ENCODE measurements at regions not wholly inside any gene's neighbourhood (a gene's known extent, or its start where the extent isn't known, plus 50 kb on each side); places are given as distances from the start of the nearest gene placed in this dataset.
A peak's percentile ranks its signal among the peaks of the same experiment; 100 is the strongest.

DNA sequence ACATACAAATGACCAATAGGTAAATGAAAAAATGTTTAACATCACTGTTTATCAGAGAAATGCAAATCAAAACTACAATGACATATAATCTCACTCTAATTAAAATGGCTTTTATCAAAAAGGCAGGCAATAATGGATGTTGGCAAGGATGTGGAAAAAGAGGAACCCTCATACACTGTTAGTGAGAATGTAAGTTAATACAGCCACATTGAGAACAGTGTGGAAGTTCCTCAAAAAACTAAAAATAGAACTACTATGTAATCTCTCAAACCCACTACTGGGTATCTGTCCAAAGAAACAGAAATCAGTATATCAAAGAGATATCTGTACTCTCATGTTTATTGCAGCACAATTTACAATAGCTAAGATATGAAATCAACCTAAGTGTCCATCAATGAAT, 165.9 kb upstream of the HHIP start:
- FAIRE-seq (no peak), DNase-seq (no peak)
- H3K27ac ChIP-seq (ENCODE audit: low read depth in 1 of 3, low read length in 2 of 3), result no peak overlapping the region
- H3K9me3 ChIP-seq (ENCODE audit: control insufficient read depth in 2 of 2, insufficient read depth in 1 of 2, low read depth in 1 of 2, low read length in 1 of 2), result no peaks in the 10 kb centered on the region
- no peak overlapping the region for H3K4me3 ChIP-seq (ENCODE audit: low read depth in 1 of 3, low read length in 3 of 3)
- H3K36me3 ChIP-seq (ENCODE audit: control insufficient read depth in 3 of 3, insufficient read depth in 2 of 3, low read depth in 1 of 3, low read length in 3 of 3), result no peaks in the 10 kb centered on the region
- no peaks in the 10 kb centered on the region for H3K27me3 ChIP-seq (ENCODE audit: control insufficient read depth in 3 of 3, insufficient read depth in 3 of 3, low read length in 3 of 3)
- no peaks in the 10 kb centered on the region for H3K4me1 ChIP-seq (ENCODE audit: control insufficient read depth in 3 of 3, insufficient read depth in 2 of 3, low read depth in 1 of 3, low read length in 2 of 3)

DNA sequence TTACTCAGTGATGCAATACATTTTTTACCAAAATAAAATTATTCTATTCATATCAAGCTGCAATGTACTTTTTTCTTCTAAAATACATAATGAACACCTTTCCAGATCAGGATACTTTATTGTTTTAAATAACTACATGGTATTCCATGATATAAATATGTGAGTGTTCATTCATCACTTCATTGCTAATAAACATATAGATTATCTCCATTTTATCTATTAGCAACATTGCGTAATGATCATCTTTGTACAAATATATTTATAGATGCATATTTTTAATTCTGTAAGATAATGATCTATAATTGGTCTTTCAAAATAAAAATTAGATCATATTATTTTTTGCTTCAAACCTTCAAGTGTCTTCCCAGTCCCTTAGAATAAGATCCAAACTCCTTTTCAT, 156.1 kb upstream of the HHIP start:
- no peaks in the 10 kb centered on the region for H3K36me3 ChIP-seq (ENCODE audit: control insufficient read depth in 3 of 3, insufficient read depth in 2 of 3, low read depth in 1 of 3, low read length in 3 of 3)
- FAIRE-seq, result peak; percentile 30
- DNase-seq, result no peak
- WGBS, 3 donors, result 93 to 95% (median 95%) methylated on average over 1 of the region's 1 CpG
- no peaks in the 10 kb centered on the region for H3K9me3 ChIP-seq (ENCODE audit: control insufficient read depth in 2 of 2, insufficient read depth in 1 of 2, low read depth in 1 of 2, low read length in 1 of 2)
- H3K4me1 ChIP-seq (ENCODE audit: control insufficient read depth in 3 of 3, insufficient read depth in 2 of 3, low read depth in 1 of 3, low read length in 2 of 3), result no peaks in the 10 kb centered on the region
- H3K27me3 ChIP-seq (ENCODE audit: control insufficient read depth in 3 of 3, insufficient read depth in 3 of 3, low read length in 3 of 3), result no peaks in the 10 kb centered on the region
- no peak overlapping the region for H3K4me3 ChIP-seq (ENCODE audit: low read depth in 1 of 3, low read length in 3 of 3)
- no peak overlapping the region for H3K27ac ChIP-seq (ENCODE audit: low read depth in 1 of 3, low read length in 2 of 3)

DNA sequence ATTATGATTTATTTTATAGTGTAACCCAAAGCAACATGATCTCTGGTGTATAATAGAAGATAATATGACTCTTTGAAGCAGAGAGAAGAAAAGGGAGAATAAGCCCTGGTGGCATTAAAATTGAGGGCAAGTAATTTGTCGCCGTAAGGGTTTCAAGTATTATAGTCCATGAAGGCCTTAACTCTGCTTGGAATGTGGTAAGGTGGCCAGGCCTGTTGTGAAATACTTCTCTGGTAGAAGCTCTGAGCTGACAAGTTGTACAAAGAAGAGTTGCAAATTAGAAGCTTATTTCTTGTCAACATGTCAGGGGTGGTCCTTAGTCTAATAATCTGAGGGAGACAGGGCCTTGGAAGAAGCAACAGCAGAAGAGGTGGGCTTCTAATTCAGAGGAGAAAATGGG, 151.7 kb upstream of the HHIP start:
- H3K4me1 ChIP-seq (ENCODE audit: control insufficient read depth in 3 of 3, insufficient read depth in 2 of 3, low read depth in 1 of 3, low read length in 2 of 3), result no peaks in the 10 kb centered on the region

DNA sequence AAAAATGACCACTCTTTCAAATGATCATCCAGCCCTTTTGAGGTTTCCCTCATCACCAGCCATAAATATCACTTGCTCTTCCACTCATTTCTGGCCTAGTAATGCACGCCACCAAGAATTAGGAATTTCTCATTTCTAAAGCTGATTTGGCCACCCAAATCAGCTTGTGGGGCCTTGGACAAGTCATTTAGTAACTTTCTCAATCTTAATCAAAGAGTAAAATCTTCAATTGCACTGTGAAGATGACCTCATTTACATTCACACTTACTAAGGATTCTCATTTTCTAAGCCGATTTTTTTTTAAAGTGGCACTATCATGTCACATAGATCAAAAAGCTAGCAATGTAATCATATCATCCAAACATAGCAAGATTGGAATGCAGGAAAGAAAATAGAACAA, 150.0 kb upstream of the HHIP start:
- no peaks in the 10 kb centered on the region for H3K27me3 ChIP-seq (ENCODE audit: control insufficient read depth in 3 of 3, insufficient read depth in 3 of 3, low read length in 3 of 3)
- no peak overlapping the region for H3K4me3 ChIP-seq (ENCODE audit: low read depth in 1 of 3, low read length in 3 of 3)
- H3K4me1 ChIP-seq (ENCODE audit: control insufficient read depth in 3 of 3, insufficient read depth in 2 of 3, low read depth in 1 of 3, low read length in 2 of 3), result no peaks in the 10 kb centered on the region
- no peaks in the 10 kb centered on the region for H3K36me3 ChIP-seq (ENCODE audit: control insufficient read depth in 3 of 3, insufficient read depth in 2 of 3, low read depth in 1 of 3, low read length in 3 of 3)
- H3K27ac ChIP-seq (ENCODE audit: low read depth in 1 of 3, low read length in 2 of 3), result no peak overlapping the region
- H3K9me3 ChIP-seq (ENCODE audit: control insufficient read depth in 2 of 2, insufficient read depth in 1 of 2, low read depth in 1 of 2, low read length in 1 of 2), result no peaks in the 10 kb centered on the region
- DNase-seq (no peak), FAIRE-seq (no peak)
- WGBS, 3 donors, result 71 to 75% (median 73%) methylated on average over 2 of the region's 2 CpGs

More for the DNA sequence above, 151.7 kb upstream of the HHIP start:
- 87 to 93% (median 93%) methylated on average over 2 of the region's 2 CpGs for WGBS, 3 donors
- no peak overlapping the region for H3K27ac ChIP-seq (ENCODE audit: low read depth in 1 of 3, low read length in 2 of 3)
- no peaks in the 10 kb centered on the region for H3K27me3 ChIP-seq (ENCODE audit: control insufficient read depth in 3 of 3, insufficient read depth in 3 of 3, low read length in 3 of 3)
- H3K4me3 ChIP-seq (ENCODE audit: low read depth in 1 of 3, low read length in 3 of 3), result no peak overlapping the region
- no peaks in the 10 kb centered on the region for H3K36me3 ChIP-seq (ENCODE audit: control insufficient read depth in 3 of 3, insufficient read depth in 2 of 3, low read depth in 1 of 3, low read length in 3 of 3)
- FAIRE-seq (no peak), DNase-seq (no peak)
- no peaks in the 10 kb centered on the region for H3K9me3 ChIP-seq (ENCODE audit: control insufficient read depth in 2 of 2, insufficient read depth in 1 of 2, low read depth in 1 of 2, low read length in 1 of 2)

DNA sequence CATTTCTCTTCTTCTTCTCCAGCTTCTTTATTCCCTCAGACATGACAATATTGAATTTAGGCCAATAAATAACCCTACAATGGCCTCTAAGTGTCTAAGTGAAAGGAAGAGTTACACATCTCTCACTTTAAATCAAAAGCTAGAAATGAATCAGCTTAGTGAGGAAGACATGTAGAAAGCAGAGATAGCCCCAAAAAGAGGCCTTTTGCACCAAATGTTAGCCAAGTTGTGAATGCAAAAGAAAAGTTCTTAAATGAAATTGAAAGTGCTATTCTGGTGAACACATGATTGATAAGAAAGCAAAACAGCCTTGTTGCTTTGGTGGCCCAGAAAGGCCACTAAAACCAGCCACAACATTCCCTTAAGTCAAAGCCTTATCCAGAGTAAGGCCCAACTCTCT, 146.2 kb upstream of the HHIP start:
- FAIRE-seq (no peak), DNase-seq (no peak)
- Histone ChIP-seq H3K9me3 (ENCODE audit: control insufficient read depth in 2 of 2, insufficient read depth in 1 of 2, low read depth in 1 of 2, low read length in 1 of 2) (no peaks in the 10 kb centered on the region), H3K36me3 (ENCODE audit: control insufficient read depth in 3 of 3, insufficient read depth in 2 of 3, low read depth in 1 of 3, low read length in 3 of 3) (no peaks in the 10 kb centered on the region), H3K4me3 (ENCODE audit: low read depth in 1 of 3, low read length in 3 of 3) (no peak overlapping the region), H3K4me1 (ENCODE audit: control insufficient read depth in 3 of 3, insufficient read depth in 2 of 3, low read depth in 1 of 3, low read length in 2 of 3) (no peaks in the 10 kb centered on the region), H3K27me3 (ENCODE audit: control insufficient read depth in 3 of 3, insufficient read depth in 3 of 3, low read length in 3 of 3) (no peaks in the 10 kb centered on the region), H3K27ac (ENCODE audit: low read depth in 1 of 3, low read length in 2 of 3) (no peak overlapping the region)

DNA sequence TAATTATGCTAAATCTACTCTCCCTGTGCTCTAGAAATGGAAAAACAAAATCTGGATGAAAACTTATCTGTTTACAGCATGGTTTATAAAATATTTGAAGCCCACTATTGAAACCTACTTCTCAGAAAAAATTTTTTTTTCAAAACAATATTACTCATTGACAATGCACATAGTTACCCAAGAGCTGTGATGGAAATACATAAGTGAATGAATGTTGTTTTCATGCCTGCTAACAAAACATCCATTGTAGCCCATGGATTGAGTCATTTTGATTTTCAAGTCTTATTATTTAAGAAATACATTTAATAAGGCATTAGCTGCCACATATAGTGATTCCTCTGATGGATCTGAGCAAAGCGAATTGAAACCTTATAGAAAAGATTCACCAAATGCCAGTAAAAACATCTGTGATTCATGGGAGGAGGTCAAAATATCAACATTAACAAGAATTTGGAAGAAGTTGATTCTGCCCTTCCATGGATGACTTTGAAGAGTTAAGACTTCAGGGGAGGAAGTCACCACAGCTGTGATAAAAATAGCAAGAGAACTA, 144.7 kb upstream of the HHIP start:
- H3K36me3 ChIP-seq (ENCODE audit: control insufficient read depth in 3 of 3, insufficient read depth in 2 of 3, low read depth in 1 of 3, low read length in 3 of 3), result no peaks in the 10 kb centered on the region
- FAIRE-seq (no peak), DNase-seq (no peak)
- no peaks in the 10 kb centered on the region for H3K9me3 ChIP-seq (ENCODE audit: control insufficient read depth in 2 of 2, insufficient read depth in 1 of 2, low read depth in 1 of 2, low read length in 1 of 2)
- no peak overlapping the region for H3K27ac ChIP-seq (ENCODE audit: low read depth in 1 of 3, low read length in 2 of 3)
- 94 to 96% (median 94%) methylated on average over 1 of the region's 1 CpG for WGBS, 3 donors
- no peak overlapping the region for H3K4me3 ChIP-seq (ENCODE audit: low read depth in 1 of 3, low read length in 3 of 3)
- H3K27me3 ChIP-seq (ENCODE audit: control insufficient read depth in 3 of 3, insufficient read depth in 3 of 3, low read length in 3 of 3), result no peaks in the 10 kb centered on the region
- H3K4me1 ChIP-seq (ENCODE audit: control insufficient read depth in 3 of 3, insufficient read depth in 2 of 3, low read depth in 1 of 3, low read length in 2 of 3), result no peaks in the 10 kb centered on the region

DNA sequence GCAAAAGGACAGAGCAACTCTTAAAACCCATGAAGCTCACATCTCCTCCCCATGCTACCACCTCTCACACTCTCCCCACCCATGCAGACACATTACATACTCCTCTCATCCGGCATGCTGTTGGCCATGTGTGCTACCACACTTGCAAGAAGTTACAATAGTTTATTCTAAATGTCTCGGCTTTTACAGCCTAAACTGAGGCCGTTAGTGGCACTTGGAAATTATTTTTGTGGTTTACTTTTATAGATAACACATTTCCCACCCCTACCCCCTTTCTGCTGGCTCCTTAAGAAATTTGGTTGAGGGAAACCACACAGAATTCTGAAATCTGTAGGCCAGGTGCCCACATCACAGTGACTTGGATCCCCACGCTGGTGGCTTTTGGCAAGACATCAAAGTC, 141.1 kb upstream of the HHIP start:
- Histone ChIP-seq H3K36me3 (ENCODE audit: control insufficient read depth in 3 of 3, insufficient read depth in 2 of 3, low read depth in 1 of 3, low read length in 3 of 3) (no peaks in the 10 kb centered on the region), H3K4me1 (ENCODE audit: control insufficient read depth in 3 of 3, insufficient read depth in 2 of 3, low read depth in 1 of 3, low read length in 2 of 3) (no peaks in the 10 kb centered on the region), H3K27me3 (ENCODE audit: control insufficient read depth in 3 of 3, insufficient read depth in 3 of 3, low read length in 3 of 3) (no peaks in the 10 kb centered on the region), H3K4me3 (ENCODE audit: low read depth in 1 of 3, low read length in 3 of 3) (no peak overlapping the region), H3K27ac (ENCODE audit: low read depth in 1 of 3, low read length in 2 of 3) (no peak overlapping the region), H3K9me3 (ENCODE audit: control insufficient read depth in 2 of 2, insufficient read depth in 1 of 2, low read depth in 1 of 2, low read length in 1 of 2) (no peaks in the 10 kb centered on the region)
- DNase-seq (no peak), FAIRE-seq (no peak)
- 60 to 70% (median 62%) methylated on average over 4 of the region's 4 CpGs for WGBS, 3 donors

DNA sequence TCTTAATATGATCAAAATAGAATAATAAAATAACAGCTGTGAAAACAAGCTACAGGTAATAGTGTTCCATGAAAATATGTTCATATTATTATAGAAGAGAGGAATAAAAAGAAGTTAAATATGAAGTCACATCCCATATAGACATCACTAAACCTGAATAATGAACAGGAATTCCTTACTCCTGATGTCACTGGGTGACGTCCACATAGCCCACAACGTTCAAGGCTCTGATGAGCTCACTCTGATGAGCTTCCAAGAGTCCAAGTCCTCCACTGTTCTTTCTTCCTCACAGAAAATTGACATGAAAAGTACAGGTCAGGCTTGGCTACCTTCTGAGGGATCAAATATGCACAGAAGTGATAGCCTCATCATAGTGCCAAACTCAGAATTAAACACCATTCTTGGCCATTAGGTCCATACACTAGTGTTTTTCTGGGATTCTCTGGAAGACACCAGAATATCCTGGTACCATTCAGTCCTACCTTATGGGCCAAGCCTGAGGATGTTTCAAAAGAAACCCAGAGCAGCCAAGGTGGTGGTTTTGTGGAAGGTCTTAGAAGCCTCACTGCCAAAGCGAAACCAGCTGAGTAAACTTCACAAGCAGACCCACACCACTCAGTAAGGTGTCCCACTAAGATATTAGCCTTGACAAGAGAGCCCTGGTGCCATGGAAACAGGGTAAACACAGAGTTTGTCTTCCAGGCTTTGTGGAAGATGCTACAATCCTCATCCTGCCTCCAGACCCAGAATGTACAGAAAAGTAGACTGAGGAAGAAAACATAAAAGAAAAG, 138.4 kb upstream of the HHIP start:
- 49 to 66% (median 55%) methylated on average over 3 of the region's 3 CpGs for WGBS, 3 donors
- no peaks in the 10 kb centered on the region for H3K36me3 ChIP-seq (ENCODE audit: control insufficient read depth in 3 of 3, insufficient read depth in 2 of 3, low read depth in 1 of 3, low read length in 3 of 3)
- no peak for FAIRE-seq
- no peaks in the 10 kb centered on the region for H3K9me3 ChIP-seq (ENCODE audit: control insufficient read depth in 2 of 2, insufficient read depth in 1 of 2, low read depth in 1 of 2, low read length in 1 of 2)
- H3K27me3 ChIP-seq (ENCODE audit: control insufficient read depth in 3 of 3, insufficient read depth in 3 of 3, low read length in 3 of 3), result no peaks in the 10 kb centered on the region
- no peak overlapping the region for H3K27ac ChIP-seq (ENCODE audit: low read depth in 1 of 3, low read length in 2 of 3)
- no peaks in the 10 kb centered on the region for H3K4me1 ChIP-seq (ENCODE audit: control insufficient read depth in 3 of 3, insufficient read depth in 2 of 3, low read depth in 1 of 3, low read length in 2 of 3)
- no peak for DNase-seq
- no peak overlapping the region for H3K4me3 ChIP-seq (ENCODE audit: low read depth in 1 of 3, low read length in 3 of 3)
